ENCODE measurements at regions not wholly inside any gene's neighbourhood (a gene's known extent, or its start where the extent isn't known, plus 50 kb on each side); places are given as distances from the start of the nearest gene placed in this dataset.

DNA sequence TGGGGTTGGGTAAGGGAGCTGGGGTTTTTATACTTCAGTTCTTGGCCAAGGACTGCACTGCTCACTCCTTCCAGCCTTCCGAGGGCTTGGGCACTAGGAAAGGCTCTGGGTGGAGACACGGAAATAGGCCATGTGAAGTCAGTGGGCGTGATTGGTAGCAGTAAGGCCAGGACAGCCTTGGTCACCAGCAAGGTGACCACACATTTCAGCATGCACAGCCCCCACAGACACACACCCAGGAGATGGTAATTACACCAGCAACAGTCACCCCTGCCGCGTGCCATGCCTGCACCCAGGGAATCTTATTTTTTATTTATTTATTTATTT lies 252.5 kb downstream of the SEC14L1 start:
- Histone ChIP-seq H3K36me3 (ENCODE audit: low read length) (no peaks in the 10 kb centered on the region), H3K9me3 (ENCODE audit: insufficient read depth, low read length) (no peaks in the 10 kb centered on the region), H3K27me3 (ENCODE audit: low read length) (no peaks in the 10 kb centered on the region), H3K4me3 (ENCODE audit: insufficient read depth, low read length, poor library complexity, severe bottlenecking) (no peak overlapping the region), H3K4me2 (ENCODE audit: low read depth, low read length, poor library complexity, severe bottlenecking) (no peak overlapping the region), H3F3A (ENCODE audit: insufficient read depth) (no peaks in the 10 kb centered on the region), H3K9ac (ENCODE audit: low read length) (no peak overlapping the region), H2AFZ (ENCODE audit: low read depth, low read length, severe bottlenecking) (no peak overlapping the region), H3K27ac (ENCODE audit: low read depth, low read length) (no peak overlapping the region), H3K9me2 (replicated peaks; ENCODE audit: insufficient read depth, low read length) (no peaks in the 10 kb centered on the region), H3K79me2 (ENCODE audit: insufficient read depth, low read length) (no peaks in the 10 kb centered on the region), H4K20me1 (ENCODE audit: low read depth, low read length) (no peaks in the 10 kb centered on the region)
- no peak for TF ChIP-seq CTCF (IDR thresholded peaks at IDR 0.05; ENCODE audit: insufficient read depth, low read length, poor library complexity, severe bottlenecking)
- no peak for TF ChIP-seq EZH2phosphoT487 (conservative IDR thresholded peaks at IDR 0.05; ENCODE audit: low read length)

DNA sequence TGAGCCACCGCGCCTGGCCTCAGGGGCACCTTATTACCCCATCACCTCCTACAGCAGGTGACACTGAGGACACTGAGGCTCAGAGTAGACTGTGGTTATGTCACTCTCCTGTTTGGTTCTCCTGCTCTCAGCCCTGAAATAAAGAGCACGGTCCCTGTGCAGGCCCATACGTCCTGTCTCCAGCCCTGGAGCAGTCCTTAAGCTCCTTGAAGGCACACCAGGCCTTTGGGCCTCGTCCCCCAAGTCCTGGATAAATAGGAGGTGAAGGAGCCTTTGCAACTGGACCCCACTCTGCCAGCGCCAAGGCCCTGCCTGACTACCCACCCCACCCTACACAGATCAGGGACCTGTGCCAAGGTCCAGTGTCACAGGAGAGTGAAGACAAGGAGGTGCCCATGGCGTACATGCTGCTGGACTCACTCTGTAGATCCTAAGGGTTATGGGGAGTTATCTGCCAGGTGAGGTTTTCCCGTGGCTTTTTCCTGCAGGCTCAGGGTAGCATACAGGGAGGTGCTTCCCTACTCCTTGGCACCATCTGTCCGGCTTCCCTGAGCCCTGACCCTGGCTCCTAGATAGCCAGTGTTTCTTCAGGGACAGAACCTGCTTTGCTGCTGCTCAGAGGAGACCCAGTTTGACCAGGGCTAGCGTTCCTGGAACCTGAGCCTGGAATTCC lies 253.2 kb downstream of the SEC14L1 start:
- Histone ChIP-seq H2AFZ (ENCODE audit: low read depth, low read length, severe bottlenecking) (no peak overlapping the region), H3K36me3 (ENCODE audit: low read length) (no peaks in the 10 kb centered on the region), H3K4me3 (ENCODE audit: insufficient read depth, low read length, poor library complexity, severe bottlenecking) (no peak overlapping the region), H3F3A (ENCODE audit: insufficient read depth) (no peaks in the 10 kb centered on the region), H4K20me1 (ENCODE audit: low read depth, low read length) (no peaks in the 10 kb centered on the region), H3K9me2 (replicated peaks; ENCODE audit: insufficient read depth, low read length) (no peaks in the 10 kb centered on the region), H3K4me2 (ENCODE audit: low read depth, low read length, poor library complexity, severe bottlenecking) (no peak overlapping the region), H3K27ac (ENCODE audit: low read depth, low read length) (no peak overlapping the region), H3K9me3 (ENCODE audit: insufficient read depth, low read length) (no peaks in the 10 kb centered on the region), H3K79me2 (ENCODE audit: insufficient read depth, low read length) (no peaks in the 10 kb centered on the region), H3K27me3 (ENCODE audit: low read length) (no peaks in the 10 kb centered on the region), H3K9ac (ENCODE audit: low read length) (no peak overlapping the region)
- no peak for TF ChIP-seq CTCF (IDR thresholded peaks at IDR 0.05; ENCODE audit: insufficient read depth, low read length, poor library complexity, severe bottlenecking)
- TF ChIP-seq EZH2phosphoT487 (conservative IDR thresholded peaks at IDR 0.05; ENCODE audit: low read length), result no peak

GRCh38 chr17:77394540-77395295 lies 253.9 kb downstream of the SEC14L1 start:
- H3K9ac ChIP-seq (ENCODE audit: low read length), result no peak overlapping the region
- H2AFZ ChIP-seq (ENCODE audit: low read depth, low read length, severe bottlenecking), result no peak overlapping the region
- no peak overlapping the region for H3K27ac ChIP-seq (ENCODE audit: low read depth, low read length)
- H3K27me3 ChIP-seq (ENCODE audit: low read length), result no peaks in the 10 kb centered on the region
- H4K20me1 ChIP-seq (ENCODE audit: low read depth, low read length), result no peaks in the 10 kb centered on the region
- H3K79me2 ChIP-seq (ENCODE audit: insufficient read depth, low read length), result no peaks in the 10 kb centered on the region
- H3K9me3 ChIP-seq (ENCODE audit: insufficient read depth, low read length), result no peaks in the 10 kb centered on the region
- TF ChIP-seq CTCF (IDR thresholded peaks at IDR 0.05; ENCODE audit: insufficient read depth, low read length, poor library complexity, severe bottlenecking) (no peak), EZH2phosphoT487 (conservative IDR thresholded peaks at IDR 0.05; ENCODE audit: low read length) (no peak)
- no peak overlapping the region for H3K4me3 ChIP-seq (ENCODE audit: insufficient read depth, low read length, poor library complexity, severe bottlenecking)
- H3F3A ChIP-seq (ENCODE audit: insufficient read depth), result no peaks in the 10 kb centered on the region
- no peaks in the 10 kb centered on the region for H3K36me3 ChIP-seq (ENCODE audit: low read length)
- H3K4me2 ChIP-seq (ENCODE audit: low read depth, low read length, poor library complexity, severe bottlenecking), result no peak overlapping the region
- no peaks in the 10 kb centered on the region for H3K9me2 ChIP-seq (replicated peaks; ENCODE audit: insufficient read depth, low read length)
